GM19324 (cell line): ENCODE measurements at regions not wholly inside any gene's neighbourhood (a gene's known extent, or its start where the extent isn't known, plus 50 kb on each side); places are given as distances from the start of the nearest gene placed in this dataset.

Experiments
- ATAC-seq: cut with Tn5 transposase; IDR thresholded peaks from one replicate; pipeline ENCODE4 v1.9.1; 2021; ENCODE audit warnings: mild to moderate bottlenecking, moderate library complexity; ENCODE audit not compliant: unreplicated experiment, low FRiP score

DNA sequence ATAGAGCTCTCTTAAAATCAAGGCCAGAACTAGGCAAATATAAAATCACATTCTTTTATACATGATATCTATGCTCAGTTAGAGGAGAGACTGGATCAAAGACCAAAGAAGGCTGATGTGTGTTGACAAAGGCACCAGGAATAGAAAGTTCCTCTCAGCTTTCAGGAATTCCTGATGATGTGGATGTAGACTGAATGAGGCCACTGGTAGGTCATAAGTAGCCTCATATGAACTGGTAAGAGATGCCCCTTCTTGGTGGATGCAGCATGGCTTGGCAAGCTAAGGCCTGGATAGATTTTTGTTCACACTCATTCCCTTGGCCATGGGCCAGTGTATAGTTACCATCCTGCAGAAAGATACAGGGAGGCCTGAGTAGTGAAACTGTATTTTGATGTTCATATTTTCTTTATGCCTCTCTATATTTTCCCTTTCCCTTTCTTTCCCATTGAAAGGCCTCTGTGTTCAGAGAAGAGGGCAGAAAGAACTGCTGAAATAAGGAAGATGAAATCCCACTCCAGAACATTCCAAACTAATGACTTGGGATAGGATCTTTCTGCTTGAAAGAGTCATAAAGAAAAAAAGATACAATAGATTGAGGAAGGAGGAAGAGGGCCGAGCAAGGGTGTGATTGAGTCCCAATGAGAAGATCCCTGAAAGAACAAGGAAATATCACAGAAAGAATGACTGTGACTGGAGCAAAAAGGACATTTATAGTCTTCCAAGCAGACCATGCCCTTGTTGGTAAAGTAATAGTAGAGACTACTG lies 2182.7 kb upstream of the PIK3C3 start:
- ATAC-seq = no peak

DNA sequence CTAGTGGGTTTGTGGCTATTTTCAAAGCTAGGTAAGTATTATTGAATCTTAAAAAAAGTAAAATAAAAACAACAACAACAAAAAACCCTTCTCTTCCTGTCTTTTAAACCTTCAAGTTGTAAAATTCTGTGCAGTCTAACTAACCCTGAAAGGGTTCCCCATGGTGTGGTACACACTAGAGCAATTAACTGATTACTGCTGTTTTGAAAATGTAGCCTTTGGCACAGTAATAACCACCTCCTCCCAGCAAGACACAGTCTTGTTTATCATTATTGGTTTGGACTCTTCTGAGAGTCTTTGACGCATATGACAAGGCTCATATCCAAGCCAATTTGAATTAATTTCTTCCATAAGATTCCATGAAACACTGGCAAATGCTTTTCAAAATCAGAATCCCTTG lies 2184.6 kb upstream of the PIK3C3 start:
- no peak for ATAC-seq

DNA sequence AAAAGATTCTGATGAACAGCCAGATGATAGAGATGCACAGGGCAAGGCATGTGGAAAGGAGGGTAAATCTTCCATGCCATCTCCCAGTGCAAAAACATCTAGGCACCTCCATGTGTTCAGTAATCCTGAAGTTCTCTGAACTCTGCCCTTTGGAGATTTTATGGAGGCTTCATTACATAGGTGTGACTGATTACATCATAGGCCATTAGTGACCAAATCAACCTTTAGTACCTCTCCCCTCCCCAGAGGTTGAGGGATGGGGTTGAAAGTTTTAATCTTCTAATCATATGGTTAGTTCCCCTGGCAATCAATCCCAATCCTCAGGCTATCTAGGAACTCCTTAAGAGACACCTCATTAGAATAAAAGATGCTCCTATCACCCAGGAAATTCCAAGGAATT lies 2190.2 kb upstream of the PIK3C3 start:
- ATAC-seq = no peak

DNA sequence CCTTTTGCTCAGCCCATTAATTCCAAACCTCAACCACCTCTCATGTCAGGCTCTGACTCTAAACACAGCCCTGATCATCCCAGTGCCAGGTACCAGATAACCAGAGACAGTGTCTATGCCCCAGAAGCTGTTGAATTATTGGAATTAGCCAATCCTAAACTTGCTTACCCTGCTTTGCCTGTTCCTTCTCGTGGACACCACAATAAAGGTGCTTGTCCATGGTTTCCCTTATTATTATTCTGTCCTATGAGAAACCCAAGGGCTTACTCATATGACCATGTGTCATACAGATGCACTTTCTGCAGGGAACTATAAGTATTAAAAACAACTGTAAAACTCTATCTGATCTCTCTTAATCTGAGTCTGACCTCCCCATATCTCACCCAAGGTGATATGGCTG lies 2193.8 kb upstream of the PIK3C3 start:
- no peak for ATAC-seq

DNA sequence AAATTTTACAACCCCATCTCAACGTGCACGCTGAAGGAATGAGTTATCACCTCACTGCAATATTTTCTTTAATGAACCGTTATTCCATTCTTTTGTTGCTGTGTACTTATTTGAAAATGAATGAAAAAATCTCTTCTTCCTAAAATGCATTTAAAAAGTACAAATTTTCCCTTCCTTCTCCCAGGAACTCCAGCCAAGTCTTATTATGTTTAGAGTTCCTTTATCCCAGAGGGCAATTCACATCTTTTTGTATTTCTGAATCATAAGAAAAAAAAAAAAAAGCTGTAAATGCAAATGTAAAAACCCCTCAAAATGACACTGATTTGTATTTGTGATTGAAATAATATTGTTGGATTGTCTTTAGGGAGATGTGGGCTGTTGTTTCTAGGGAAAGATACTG lies 2194.3 kb upstream of the CELF4 start:
- ATAC-seq = no peak

DNA sequence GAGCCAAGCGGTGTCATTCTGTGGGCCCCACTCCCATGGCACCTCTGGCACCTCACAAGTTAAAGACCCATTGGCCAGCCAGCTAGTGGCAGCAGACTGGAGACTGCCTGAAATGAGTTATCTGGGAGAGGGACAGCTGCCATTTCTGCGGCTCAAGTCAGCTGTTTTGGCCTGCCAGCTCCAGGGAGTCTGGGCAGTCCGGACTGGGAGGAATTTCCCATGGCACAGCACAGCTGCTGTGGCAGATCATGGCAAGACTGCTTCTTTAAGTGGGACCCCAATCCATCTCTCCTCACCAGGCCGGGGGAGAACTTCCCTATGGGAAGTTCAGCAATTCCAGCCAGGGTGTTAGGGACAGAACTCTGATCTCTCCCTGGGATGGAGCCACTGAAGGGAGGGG lies 2187.6 kb upstream of the CELF4 start:
- ATAC-seq = no peak

DNA sequence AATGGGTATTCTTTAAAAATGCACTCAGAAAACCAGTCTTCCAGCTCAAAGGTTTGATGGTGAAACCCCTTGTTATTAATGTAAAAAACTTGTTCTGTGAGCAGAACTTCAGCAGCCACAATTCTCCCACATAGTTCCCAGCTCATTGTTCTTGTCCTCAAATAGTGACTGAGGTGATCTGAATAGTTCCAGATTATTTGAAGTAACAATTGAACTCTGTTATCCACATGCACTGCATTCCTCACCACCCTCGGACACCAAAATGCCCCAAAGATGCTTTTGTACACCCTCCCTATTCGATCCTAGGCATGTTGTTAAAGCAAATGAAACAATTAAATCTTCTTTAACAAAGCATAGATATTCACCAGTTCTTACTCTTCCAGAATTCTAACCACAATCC lies 2186.8 kb upstream of the CELF4 start:
- no peak for ATAC-seq

DNA sequence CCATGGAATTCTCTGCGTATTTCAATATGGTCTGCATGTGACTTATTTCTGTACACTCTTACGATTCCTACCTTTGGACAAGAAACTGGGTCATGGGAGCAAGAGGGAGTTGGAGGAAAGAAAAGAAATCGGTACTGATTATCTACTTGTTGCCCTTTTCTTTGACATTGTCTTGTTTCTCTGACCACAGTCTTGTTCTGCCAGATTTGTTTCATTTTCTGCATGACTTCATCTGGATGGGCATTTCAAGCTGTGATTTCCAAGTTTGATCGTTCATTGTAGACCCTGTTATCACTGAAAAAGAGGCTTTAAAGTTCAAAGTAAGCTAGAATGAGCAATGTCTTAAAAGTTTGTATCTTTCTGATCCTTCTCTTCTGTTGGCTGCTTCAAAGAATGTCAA lies 2186.3 kb upstream of the CELF4 start:
- no peak for ATAC-seq

DNA sequence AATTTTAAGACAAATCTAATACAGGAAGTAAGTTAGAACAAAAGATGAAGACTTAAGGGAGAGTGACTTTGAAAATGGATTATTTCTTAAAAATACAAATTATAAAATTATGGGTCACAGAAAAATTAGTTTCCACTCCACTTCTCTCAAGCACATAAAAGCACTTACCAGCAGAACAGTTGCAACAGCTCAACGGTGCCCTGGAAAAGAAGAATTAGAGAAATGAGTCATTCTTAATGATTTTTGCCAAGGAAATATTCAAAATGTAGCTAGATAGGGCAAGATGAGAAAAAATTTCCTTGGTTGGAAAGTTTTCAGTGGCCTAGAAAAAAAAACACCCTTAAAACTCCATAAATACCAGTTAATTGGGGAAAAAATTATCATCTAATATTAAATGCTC lies 2185.6 kb upstream of the CELF4 start:
- no peak for ATAC-seq

DNA sequence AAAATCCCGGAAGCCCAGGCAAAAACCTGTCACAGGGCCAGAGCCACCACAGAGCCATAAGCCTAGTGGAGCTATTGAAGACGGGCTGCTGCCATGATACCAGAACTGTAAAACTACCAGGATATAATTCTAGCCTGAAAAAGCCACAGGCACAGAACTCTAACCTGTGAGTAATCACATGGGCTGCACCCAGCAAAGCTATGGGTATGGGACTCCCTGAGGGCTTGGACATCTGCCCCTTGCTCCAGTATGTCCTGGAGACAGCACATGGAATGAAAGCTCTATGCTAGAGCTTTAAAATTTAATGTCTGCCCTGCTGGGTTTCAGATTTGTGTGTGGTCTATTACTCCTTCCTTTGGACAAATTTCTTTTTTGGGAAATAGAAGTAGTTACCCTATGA lies 2183.6 kb upstream of the CELF4 start:
- no peak for ATAC-seq

DNA sequence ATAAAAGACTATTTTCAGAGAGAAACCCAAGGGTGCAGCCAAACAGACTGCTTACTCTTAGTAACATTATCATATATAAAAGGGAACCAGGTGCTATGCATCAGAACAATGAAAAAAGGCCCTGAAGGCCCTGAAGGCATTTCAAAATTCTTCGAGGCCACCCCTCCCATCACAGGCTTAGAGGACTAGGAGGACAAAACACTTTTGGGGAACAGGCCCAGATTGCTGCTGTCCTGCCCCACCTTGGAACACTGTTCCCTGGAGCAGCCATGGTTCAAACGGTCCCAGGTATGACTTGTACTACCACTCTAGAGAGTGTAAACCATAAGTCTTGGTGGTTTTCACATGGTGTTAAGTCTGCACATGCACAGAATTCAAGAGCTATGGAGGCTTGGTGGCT lies 2183.1 kb upstream of the CELF4 start:
- no peak for ATAC-seq

DNA sequence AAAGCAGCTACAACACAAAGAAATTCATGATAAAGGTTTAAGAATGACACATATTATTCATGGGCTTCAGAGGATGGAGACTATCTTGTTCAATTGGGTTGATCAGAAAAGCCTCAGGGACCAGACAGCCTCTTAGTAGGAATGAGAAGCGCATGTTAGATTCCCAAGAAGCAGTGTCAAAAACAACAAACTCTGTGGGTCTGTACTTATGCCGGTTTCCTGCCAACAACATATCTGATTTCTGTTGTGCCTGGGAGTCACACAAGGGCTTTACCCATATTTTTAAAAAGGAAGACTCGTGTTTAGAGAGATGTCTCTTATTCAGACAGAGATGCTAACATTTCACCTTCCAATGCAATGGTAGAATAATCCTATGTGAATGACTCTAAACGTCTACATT lies 2180.6 kb upstream of the CELF4 start:
- ATAC-seq = no peak

DNA sequence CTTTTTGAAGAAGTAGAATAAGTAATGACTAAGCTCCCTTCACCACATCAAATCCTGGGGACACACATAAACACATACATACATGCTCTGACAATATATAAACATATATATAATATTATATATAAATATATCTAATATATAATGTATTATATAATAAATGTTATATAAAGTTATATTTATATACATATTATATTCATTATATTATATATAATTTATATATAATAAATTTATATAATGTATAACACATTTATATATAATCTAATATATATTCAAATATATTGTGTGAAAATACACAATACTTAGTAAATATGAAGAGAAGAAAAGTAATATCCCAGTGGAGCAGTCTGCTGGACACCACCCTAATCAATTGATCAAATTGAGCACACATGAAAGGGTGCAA lies 2177.9 kb upstream of the CELF4 start:
- ATAC-seq = no peak

DNA sequence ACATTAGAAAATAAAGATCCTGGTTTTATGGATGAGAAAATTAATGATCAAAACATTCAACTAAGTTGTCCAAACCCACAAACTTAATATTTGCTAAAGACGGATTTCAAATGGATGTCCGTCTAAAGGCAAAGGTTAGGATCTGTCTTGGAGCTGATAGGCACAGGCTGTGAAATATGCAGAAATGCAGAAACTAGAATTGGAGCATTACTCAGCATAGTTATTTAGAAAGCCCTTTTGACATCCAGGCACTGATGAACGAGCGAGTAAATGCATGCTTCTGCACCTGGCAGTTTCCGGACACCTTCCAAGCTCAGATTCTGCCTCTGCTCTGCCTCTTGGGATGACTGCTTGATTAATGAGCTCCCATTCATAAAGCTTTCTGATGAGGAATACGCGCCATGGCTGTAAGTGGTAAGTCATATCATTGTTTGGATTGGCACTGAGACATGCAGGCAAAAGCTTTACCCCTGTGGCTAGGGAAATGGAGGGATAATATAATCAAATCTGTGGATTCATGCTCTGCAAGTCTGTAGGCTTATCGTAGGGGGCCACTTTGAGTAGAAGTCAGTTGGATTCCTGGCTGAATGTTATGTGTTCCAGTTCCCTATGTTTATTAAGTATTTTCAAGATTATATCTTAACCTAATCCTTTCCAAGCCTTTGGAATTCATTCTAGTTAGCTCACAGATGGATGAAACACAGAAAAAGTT lies 2176.3 kb upstream of the CELF4 start:
- ATAC-seq = no peak

DNA sequence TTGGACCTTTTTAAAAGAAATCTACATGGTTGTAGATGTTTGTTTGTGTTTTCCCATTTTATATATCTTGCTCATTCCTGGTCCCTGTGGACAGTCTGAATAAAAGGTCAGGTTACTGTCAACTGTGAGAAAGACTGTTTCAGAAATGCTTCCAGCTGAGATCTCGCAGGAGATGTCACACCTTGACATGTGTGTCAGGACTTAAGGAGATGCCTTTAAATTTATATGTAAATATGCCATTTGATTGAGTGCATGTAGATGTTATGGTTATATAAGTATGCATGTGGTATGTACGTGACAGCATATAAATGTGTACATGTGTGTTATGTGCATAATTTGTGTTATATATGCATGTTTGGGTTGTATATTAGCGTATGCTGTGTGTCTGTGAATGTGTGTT lies 2172.3 kb upstream of the CELF4 start:
- ATAC-seq = no peak

DNA sequence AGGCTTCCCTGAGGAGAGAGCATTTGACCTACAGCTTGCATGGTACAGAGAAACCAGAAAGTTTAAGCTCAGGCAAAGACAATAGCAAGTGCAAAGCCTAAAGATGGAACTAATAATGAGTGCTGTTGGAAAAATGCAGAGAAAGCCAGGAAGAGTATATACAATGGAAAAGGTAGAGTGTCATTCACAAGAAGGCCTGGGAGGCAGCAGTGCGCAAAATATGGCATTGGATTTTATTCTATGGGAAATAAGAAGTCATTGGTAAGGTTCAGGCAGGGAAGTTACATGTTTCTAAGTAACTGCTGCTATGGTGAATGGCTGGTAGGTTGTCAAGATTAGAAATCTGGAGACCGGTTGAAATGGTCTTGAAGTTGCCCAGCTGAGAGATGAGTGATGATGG lies 2167.3 kb upstream of the CELF4 start:
- ATAC-seq = no peak

DNA sequence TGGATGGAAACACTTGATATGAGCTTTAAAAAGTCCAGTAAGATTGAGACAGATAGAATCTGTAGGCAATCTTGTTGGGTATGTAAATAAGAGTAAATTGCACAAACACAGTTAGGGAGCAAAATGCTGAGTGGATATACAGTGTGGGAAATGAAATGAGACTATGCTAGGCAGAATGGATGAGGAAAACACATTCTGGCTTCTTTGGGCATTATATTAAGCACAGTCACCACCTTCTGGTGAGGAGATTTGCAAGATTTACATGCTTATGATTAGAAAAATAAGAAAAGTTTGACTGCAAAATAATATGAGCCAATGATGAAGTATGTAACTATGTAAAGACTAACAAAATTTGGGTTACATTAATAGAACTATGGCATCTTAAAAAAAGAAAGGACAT lies 2165.0 kb upstream of the CELF4 start:
- no peak for ATAC-seq

DNA sequence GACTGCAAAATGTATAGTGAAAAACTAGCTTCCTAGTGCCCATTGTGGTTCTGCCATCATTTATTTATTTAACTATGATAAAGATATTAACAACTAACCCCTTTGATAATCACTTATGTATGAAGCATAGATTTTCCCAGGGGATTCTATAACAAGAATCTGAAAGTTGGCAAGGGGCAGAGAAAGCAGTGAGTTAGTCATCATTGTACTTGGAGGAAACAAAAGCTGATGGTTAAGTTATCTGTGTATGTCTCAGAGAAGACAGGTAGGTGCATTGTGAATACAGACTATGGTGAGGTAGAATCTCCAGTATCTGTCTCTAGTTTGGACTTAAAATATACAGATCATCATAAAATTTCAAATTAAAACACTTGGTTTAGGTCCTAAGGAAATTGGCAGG lies 2159.1 kb upstream of the CELF4 start:
- no peak for ATAC-seq

DNA sequence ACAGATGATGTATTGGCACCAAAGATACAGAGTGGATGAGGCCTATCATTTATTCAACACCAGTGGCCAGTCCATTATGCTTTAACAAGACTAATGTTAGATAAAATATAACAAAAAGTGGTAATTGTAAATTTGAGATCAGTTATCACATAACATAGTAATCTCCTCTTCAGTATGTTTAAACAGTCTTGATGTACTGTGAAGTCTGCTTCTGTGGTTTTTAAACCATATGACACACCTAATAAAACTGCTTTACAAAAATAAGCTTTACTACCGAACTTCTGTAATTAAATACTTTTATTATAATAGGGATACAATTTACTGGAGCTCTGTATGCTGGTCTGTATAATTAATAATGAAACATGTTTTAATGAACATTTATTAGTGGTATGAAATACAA lies 2156.1 kb upstream of the CELF4 start:
- no peak for ATAC-seq

DNA sequence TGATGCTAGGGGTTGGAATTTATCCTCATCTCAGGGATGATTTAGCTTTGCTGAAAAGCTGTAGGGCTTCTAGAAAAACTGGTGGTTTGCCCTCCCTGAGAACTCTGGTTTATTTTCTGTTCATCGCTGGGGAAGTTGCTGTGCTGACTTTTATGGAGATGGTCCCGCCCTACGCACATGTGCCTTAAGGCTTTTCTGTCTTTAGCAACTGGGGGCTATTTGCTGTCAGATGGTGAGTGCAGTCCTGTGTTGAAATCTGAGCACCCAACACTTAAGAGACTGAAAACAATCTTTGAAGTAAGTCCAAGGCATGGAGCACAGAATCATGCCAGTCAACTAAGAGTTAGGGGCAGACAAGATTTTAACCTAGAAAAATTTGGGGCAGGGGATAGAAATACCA lies 2148.4 kb upstream of the CELF4 start:
- ATAC-seq = no peak

DNA sequence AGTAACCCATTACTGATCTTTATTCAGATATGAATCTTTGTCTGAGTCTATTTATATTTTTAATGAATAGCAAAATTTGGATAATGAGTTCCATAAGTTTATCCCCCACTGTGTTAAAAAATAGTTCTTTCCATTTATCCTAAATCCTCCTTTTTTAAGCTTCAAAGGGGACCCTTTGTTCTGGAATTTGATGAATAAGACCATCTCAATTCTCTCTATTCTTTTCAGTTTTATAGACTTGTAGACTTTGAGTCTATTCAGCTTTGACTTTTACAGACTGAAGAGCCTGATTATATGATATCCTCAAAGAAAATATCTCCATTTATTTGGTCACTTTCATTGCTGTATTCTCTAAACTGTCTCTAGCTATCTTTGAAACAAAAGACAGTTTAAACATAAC lies 2146.1 kb upstream of the CELF4 start:
- ATAC-seq = no peak

DNA sequence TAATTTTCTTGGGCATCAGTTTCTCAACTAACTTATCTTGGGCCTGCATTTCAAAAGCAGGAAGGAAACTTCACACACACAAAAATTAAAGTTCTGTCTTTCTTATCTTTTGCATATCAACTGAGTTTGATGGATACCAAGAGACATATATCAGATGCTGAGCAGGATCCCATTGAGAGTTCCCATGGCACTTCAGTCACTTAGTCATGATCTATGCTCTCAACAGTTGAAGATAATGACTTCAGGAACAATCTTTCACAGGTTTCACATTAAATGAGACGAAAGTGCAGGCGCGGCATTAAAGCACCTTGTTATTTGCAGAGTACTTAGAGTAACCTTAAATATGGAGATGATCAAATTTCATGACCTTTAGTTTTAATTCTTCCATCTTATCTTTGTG lies 2139.8 kb upstream of the CELF4 start:
- ATAC-seq = no peak
